GM21381 (cell line): ENCODE measurements at regions not wholly inside any gene's neighbourhood (a gene's known extent, or its start where the extent isn't known, plus 50 kb on each side); places are given as distances from the start of the nearest gene placed in this dataset.
"Not testable (repeated sequence)": the region's sequence is repeated elsewhere in the genome, so short reads cannot be mapped to it uniquely, and the experiment has no call there.

Experiments used
- ATAC-seq: cut with Tn5 transposase; IDR thresholded peaks from one replicate; pipeline ENCODE4 v1.9.1; 2021; ENCODE audit warnings: mild to moderate bottlenecking, moderate library complexity; ENCODE audit not compliant: unreplicated experiment

- no peak for ATAC-seq
Observed at GRCh38 chr7:110412614-110413013, 678.3 kb upstream of the LRRN3 start.

- ATAC-seq: no peak
Observed at GRCh38 chr7:110413038-110413437, 677.9 kb upstream of the LRRN3 start.

- no peak for ATAC-seq
Observed at GRCh38 chr7:110417611-110418010, 673.3 kb upstream of the LRRN3 start.

GRCh38 chr7:110418659-110419280 is 672.2 kb upstream of the LRRN3 start:
- no peak for ATAC-seq

GRCh38 chr7:110420788-110421187 is 670.1 kb upstream of the LRRN3 start:
- no peak for ATAC-seq

GRCh38 chr7:110421490-110422241 is 669.3 kb upstream of the LRRN3 start:
- ATAC-seq: no peak

- no peak for ATAC-seq
Observed at GRCh38 chr7:110432061-110432553, 658.8 kb upstream of the LRRN3 start.

- not testable (repeated sequence) for ATAC-seq
Observed at GRCh38 chr7:110438926-110439325, 652.0 kb upstream of the LRRN3 start.

- peak; percentile 69 for ATAC-seq
Observed at GRCh38 chr7:110442381-110442837, 648.5 kb upstream of the LRRN3 start.

GRCh38 chr7:110446658-110447057 is 644.3 kb upstream of the LRRN3 start:
- no peak for ATAC-seq

GRCh38 chr7:110448918-110449317 is 642.0 kb upstream of the LRRN3 start:
- ATAC-seq: no peak

- no peak for ATAC-seq
Observed at GRCh38 chr7:110454713-110455112, 636.2 kb upstream of the LRRN3 start.

- ATAC-seq: no peak
Observed at GRCh38 chr7:110461621-110462020, 629.3 kb upstream of the LRRN3 start.

GRCh38 chr7:110470420-110470819 is 620.5 kb upstream of the LRRN3 start:
- ATAC-seq: no peak

- ATAC-seq: not testable (repeated sequence)
Observed at GRCh38 chr7:110472419-110472818, 618.5 kb upstream of the LRRN3 start.

- no peak for ATAC-seq
Observed at GRCh38 chr7:110480964-110481363, 610.0 kb upstream of the LRRN3 start.

GRCh38 chr7:110483553-110483952 is 607.4 kb upstream of the LRRN3 start:
- ATAC-seq: no peak

- ATAC-seq: no peak
Observed at GRCh38 chr7:110484356-110484755, 606.6 kb upstream of the LRRN3 start.

GRCh38 chr7:110486549-110486948 is 604.4 kb upstream of the LRRN3 start:
- ATAC-seq: no peak

GRCh38 chr7:110502888-110503465 is 588.0 kb upstream of the LRRN3 start:
- ATAC-seq: no peak

- ATAC-seq: no peak
Observed at GRCh38 chr7:110507369-110507768, 583.6 kb upstream of the LRRN3 start.

GRCh38 chr7:110507832-110508231 is 583.1 kb upstream of the LRRN3 start:
- no peak for ATAC-seq
